DND-41 (cell line): ENCODE measurements at regions not wholly inside any gene's neighbourhood (a gene's known extent, or its start where the extent isn't known, plus 50 kb on each side); places are given as distances from the start of the nearest gene placed in this dataset.
"Not testable (repeated sequence)": the region's sequence is repeated elsewhere in the genome, so short reads cannot be mapped to it uniquely, and the experiment has no call there.

Experiments
- EZH2 ChIP-seq: IDR thresholded peaks from 3 replicates; pipeline ENCODE4 v1.6.1; 2012; ENCODE audit warnings: borderline replicate concordance, low read depth, mild to moderate bottlenecking, moderate library complexity, low read length, inconsistent platforms; ENCODE audit not compliant: severe bottlenecking
- TF ChIP-seq, protein P1 (sequence below): IDR thresholded peaks from 2 replicates; pipeline ENCODE4 v1.5.1; 2012; ENCODE audit warnings: borderline replicate concordance, low read length, moderate library complexity, mild to moderate bottlenecking; ENCODE audit not compliant: poor library complexity, severe bottlenecking; ENCODE audit errors: extremely low read depth

DNA sequence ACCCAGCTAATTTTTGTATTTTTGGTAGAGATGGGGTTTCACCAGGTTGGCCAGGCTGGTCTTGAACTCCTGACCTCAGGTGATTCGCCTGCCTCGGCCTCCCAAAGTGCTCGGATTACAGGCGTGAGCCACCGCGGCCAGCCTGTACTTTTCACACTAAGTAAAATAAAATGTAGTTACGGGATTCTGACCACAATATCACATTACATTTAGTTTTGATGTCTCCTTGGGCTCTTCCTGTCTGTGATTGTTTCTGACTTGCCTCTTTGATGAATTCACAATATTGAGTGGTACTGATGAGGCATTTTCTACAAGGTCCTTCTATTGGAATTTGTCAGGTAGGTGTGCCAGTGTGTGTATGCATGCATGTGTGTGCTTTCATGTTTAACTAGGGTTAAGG, 658.6 kb upstream of the TMEM132C start:
- TF ChIP-seq, protein P1, sequence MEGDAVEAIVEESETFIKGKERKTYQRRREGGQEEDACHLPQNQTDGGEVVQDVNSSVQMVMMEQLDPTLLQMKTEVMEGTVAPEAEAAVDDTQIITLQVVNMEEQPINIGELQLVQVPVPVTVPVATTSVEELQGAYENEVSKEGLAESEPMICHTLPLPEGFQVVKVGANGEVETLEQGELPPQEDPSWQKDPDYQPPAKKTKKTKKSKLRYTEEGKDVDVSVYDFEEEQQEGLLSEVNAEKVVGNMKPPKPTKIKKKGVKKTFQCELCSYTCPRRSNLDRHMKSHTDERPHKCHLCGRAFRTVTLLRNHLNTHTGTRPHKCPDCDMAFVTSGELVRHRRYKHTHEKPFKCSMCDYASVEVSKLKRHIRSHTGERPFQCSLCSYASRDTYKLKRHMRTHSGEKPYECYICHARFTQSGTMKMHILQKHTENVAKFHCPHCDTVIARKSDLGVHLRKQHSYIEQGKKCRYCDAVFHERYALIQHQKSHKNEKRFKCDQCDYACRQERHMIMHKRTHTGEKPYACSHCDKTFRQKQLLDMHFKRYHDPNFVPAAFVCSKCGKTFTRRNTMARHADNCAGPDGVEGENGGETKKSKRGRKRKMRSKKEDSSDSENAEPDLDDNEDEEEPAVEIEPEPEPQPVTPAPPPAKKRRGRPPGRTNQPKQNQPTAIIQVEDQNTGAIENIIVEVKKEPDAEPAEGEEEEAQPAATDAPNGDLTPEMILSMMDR: not testable (repeated sequence)
- TF ChIP-seq EZH2: not testable (repeated sequence)
